NOMO-1 (cell line): ENCODE measurements at regions not wholly inside any gene's neighbourhood (a gene's known extent, or its start where the extent isn't known, plus 50 kb on each side); places are given as distances from the start of the nearest gene placed in this dataset.
"Not testable (repeated sequence)": the region's sequence is repeated elsewhere in the genome, so short reads cannot be mapped to it uniquely, and the experiment has no call there.

Experiments
- DNase-seq, 2 experiments: peaks; one replicate each; lab custom pipeline; 2025; ENCODE audit not compliant: unreplicated experiment in 2 of 2; lab: John Stamatoyannopoulos, UW

DNA sequence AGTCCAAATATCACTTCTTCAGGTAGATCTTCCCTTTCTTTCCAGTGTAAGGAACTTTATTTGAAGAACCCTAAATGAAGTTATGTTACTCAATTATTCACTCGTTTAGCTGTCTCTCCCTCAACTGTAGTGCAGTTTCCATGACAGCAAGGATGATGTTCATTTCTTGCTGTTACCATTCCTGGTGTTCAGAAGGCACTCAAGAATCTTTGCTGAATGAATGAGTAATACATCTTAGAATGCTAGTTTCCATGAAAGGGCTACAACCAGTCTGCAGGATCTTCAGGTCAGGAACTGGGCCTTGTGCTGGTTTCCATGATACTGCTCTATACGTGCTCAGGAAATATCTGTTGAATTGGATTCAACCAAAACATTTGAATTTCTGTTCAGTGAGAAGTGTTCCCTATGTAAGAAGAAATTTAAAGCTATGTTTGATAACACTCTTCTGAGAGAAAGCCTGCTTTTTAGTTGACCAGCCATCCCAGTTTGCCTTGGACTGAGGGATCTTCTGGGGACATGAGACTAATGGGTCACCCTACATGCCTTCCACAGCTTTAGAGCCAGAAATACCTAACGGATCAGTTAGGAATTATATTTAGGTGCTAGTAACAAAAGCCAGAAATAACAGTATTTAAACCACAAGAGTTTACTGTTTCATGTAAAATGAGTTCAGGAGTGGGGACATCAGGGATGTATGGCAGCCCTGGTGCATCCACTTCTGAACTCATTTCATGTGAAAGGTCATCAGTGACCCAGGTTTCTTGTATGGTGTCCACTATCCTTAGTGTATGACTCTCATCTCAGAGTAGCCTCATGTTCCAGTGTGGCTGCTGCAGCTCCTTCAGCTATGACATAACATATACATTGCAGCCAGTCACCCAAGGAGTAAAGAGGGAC, 500.1 kb upstream of the SGCD start:
- DNase-seq, result no peak

DNA sequence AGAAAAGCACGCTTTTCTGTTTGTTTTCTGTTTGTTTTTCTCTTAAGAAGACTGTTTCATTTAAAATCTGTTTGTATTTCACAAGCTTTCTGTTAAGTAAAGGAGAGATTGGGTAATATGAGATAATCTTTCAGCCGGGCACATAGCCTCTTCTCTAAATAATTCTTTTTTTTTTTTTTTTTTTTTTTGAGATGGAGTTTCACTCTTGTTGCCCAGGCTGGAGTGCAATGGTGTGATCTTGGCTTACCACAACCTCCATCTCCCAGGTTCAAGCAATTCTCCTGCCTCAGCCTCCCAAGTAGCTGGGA, 499.5 kb upstream of the SGCD start:
- DNase-seq, result not testable (repeated sequence)

DNA sequence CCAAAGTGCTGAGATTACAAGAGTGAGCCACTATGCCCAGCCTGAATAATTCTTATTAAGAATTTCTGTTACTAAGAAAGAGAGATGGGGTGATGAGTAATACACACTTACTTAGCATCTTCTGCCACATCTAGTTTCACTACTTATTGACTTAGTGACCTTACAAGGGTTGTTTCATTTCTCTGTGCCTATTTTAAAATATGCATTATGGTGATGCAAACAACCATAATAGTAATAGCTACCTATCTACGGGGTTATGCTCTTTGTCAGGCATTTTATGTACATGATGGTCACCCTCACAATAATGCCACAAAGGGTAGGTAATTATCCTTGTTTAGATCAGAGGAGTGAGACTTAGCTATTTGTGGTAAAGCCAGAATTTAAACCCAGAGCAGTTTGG, 499.0 kb upstream of the SGCD start:
- no peak for DNase-seq

- no peak for DNase-seq
Observed at GRCh38 chr5:155831491-155831890, 495.5 kb upstream of the SGCD start.

DNA sequence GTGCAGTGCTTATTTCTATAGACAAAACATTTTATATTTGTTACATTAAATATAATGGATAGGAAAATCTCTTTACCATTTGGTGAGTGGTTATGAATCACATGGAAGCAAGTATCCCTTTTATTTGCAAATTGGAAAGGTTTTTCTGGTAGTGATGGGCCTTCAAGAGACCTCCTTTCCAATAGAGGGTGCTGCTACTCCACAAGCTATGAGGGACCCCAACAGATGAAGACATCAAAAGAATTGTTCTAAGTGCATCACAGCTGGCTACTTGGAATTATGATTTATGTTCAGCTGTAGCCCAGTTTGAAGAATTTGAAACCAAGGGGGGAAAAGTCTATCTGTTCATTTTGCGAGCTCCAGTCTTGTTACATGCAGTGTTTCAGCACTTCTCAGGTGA, 493.7 kb upstream of the SGCD start:
- no peak for DNase-seq

DNA sequence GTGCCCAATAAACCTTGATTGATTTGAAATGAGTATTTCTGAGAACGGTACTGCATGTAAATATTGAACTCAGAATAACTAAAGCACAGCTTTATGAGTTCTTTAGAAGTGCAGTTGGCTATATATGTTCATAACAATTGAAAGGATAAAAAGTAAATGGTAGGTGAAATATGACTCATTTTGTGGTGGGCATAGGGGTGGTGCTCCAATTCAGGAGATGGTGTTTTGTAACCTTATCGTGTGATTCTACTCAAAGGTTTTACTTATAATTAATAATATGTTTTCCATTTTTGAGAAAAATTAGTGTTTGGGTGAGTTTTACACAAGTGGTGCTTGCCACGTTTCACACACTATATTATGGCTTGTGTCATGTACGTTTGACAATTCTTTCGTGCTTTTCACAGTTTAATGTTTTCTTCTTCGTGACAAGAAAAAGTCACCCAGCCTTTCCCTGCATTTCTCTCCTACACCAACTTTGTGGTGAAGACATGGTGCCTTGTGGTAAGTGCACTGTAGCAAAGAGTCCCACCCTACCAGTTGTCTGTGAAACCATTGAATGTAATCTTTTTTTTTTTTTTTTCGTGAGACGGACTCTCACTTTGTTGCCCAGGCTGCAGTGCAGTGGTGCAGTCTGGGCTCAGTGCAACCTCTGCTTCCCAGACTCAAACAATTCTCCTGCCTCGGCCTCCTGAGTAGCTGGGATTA, 492.5 kb upstream of the SGCD start:
- DNase-seq, result no peak

DNA sequence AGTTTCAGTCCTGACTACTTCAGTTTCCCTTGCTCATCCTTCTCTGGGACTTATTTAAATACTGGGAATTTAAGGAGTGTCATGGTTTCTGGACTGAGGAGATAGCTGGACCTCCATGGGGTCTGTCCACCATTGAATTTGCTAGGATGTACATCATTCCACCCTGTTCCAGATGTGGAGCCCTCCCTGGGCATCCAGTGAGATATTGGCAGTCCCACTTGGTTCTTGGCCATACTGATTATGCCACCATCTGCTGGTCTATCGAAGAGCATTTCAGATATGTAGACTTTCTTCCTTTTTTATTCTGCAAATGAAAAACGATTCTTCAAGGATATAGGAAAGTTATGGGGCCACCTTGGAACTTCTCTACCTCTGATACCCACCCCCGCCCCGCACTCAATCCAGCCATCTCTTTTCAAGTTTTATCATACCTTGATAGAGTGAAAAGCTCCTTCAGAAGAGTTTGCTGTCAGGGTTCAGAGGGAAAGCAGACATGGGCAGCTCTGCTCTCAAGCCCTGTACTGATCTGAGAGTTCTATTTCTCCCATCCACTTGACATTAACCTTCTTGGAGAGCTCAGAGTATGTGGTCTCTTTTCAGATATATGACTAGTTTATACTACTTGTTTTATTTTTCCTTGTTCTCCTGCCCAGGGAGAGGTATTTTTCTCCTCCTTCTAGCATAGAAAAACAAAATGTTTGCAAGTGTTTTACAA, 490.7 kb upstream of the SGCD start:
- DNase-seq, result no peak

DNA sequence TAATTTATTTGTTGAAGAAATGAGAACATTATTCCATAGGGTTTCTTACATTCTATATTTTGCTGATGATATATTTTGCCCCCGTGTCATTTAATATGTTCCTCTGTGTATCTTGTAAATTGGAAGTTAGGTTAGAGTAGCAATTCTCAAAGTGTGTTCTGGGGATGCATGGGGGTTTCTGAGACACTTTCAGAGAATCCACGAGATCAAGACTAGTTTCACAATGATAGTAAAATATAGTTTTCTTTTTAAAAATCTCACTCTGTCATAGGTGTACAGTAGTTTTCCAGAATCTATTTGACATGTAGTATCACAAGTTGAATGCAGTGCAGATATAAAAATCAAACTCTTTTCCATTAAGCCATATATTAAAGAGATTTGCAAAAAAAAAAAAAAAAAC, 488.6 kb upstream of the SGCD start:
- no peak for DNase-seq

GRCh38 chr5:155839251-155840037, 487.5 kb upstream of the SGCD start:
- DNase-seq, result no peak

- no peak for DNase-seq
Observed at GRCh38 chr5:155844542-155844941, 482.4 kb upstream of the SGCD start.

DNA sequence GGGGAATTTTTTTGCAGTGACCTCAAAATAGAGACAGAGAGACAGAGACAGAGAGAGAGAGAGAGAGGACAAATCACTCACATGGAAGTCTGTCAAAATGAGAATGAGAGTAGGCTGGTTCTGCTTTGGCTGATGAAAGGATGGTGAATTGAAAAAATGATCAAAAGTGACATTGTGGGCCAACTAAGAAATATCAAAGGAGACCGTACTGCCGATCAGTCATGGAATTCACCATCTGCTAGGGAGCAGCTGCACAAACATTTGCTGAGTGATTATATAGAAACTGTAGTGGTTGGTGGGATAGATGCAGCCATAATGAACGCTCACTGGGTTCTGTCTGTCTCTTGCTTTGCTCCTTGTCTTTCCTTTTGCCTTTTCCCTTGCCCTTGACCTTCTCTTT, 476.6 kb upstream of the SGCD start:
- DNase-seq, result no peak

DNA sequence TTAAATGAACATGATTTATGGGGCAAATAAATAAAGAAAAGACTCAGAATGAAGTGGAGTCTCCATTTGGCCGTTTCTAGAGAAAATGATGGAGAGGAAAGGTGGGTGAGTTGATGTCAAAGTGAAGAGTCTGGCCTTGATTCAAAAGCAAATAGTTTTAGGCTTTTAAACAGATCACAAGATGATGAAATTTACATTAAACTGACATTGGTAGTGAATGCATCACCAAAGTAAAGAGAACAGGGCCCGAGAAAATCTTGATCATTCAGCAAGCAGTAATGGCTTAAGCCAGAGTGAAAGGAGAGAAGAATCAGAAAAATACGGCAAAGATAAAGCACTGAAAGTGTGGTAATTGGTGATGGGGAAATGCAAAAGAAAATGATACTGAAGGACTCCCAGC, 460.0 kb upstream of the SGCD start:
- no peak for DNase-seq

DNA sequence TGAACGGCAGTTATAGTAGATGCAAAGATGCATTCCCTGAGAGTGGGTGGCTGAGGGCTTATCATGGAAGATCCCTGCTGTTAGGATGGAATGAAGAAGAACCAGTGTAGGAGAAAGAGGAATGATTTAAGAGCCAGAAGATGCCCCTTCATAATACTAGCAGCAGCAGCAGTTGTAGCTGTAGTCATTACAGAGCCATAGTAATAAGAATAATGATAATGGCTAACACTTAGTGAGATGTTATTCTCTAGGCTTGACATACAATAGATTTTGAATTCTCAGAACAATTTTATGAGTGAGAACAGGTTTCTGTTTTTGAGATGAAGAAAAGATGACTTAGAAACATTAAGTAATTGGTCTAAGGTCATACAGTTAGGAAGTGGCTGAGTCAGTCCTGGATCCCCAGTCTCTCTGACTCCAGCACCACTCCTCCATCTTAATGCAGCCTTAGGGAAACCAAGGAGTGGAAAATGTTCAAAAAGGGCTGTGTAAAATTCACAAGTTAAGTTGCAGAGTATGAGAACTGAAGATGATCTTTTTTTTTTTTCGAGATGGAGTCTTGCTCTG, 459.4 kb upstream of the SGCD start:
- no peak for DNase-seq

GRCh38 chr5:155870636-155871035, 456.3 kb upstream of the SGCD start:
- no peak for DNase-seq

GRCh38 chr5:155871623-155872022, 455.3 kb upstream of the SGCD start:
- no peak for DNase-seq

DNA sequence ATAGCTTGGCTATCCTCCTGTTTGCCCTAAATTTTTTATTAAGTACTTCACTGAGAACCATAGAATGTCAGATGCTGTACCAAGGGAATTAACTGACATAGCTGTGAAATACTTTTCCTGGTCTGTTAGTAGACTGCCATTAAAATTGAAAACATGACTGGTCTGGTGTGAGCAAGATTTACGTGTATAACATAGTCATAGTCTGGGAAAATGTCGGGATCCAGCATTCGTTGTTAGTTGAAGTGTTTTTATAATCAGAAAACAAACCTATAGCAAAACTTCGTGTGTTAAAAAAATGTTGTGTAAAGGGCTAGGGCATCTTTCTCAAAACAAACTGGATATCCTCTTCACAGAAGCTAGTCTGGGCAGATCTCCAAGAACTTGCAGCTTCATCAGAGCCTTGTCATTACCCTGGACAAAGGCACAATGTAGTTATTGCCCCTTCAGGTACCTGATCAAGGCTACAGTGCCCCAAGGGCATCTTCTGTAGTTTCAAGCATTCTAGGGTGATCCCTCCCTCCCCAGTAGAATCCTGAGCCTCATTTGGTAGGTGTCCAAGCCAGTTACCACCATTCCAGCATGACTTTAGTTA, 454.2 kb upstream of the SGCD start:
- DNase-seq, result no peak

DNA sequence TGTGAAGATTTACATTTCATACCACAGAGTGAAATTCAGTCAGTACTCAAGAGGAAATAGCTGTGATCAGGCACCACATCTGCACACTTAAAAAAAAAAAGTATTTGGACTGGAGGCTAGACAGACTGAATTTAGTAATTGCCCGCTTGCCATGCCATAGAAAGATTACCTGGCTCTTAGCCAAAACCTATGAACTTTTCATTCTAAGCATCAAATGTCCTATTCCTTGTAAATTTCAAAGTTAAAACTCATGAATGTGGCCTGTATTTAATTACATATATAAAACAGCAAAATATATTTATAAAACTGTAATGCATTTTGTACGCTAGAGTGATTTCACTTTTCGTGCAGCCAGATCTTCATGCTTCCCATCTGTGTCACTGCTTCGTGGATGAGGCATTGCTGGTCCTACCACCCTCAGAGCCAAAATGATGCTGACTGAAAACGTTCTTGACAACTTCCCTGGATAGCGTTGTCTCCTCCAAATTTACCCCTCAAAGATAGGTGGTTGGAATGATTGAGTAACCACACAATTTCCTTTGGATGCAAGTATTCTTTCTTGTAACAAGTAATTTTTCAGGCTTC, 447.9 kb upstream of the SGCD start:
- no peak for DNase-seq

DNA sequence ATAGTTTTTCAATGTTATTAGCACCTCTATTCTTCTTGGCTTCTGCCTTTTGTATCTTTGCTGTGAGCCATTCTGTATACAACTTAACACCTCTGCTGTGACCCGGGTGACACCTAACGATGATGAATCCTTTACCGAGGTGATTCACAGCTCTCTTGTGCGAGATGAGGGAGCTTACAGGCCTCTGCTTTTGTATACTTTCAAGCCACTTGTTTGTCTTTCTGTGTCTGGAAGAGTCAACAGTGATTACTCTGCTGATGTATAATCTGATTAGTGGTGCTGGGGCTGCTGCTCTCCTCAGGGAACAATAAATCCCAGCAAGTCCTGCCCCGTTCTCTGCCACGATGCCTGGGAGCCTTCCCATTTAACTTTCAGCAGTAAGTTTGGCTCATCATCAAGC, 442.9 kb upstream of the SGCD start:
- DNase-seq, result no peak

- DNase-seq, result no peak
Observed at GRCh38 chr5:155885199-155885598, 441.8 kb upstream of the SGCD start.
